Pons (tissue), 1 donor: ENCODE measurements at regions not wholly inside any gene's neighbourhood (a gene's known extent, or its start where the extent isn't known, plus 50 kb on each side); places are given as distances from the start of the nearest gene placed in this dataset.

Source experiments
- DNase-seq: peaks from one replicate; pipeline ENCODE4 v3.0.0-alpha.2; 2016; ENCODE audit warnings: low spot score

DNA sequence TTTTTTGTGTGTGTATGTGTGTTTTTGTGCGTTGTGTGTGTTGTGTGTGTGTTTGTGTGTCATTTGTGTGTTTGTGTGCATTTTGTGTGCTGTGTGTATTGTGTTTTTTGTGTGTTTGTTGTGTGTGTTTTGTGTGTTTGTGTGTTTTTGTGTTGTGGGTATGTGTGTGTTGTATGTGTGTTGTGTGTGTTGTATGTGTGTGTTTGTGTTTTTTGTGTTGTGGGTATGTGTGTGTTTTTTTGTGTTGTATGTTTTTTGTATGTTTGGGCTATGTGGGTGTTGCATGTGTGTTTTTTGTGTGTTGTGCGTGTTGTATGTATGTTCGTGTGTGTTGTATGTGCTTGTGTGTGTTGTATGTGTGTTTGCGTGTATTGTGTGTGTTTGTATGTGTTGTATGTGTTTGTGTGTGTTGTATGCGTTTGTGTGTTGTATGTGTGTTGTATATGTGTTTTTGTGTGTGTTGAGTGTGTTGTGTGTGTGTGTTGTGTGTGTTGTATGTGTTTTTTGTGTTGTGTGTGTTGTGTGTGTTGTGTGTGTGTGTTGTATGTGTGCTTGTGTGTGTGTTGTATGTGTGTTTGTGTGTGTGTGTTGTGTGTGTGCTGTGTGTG is 275.3 kb downstream of the HRH4 start:
- DNase-seq, result no peak

GRCh38 chr18:24736662-24737330 is 276.4 kb downstream of the HRH4 start:
- DNase-seq, result no peak

- no peak for DNase-seq
Observed at GRCh38 chr18:24740829-24741228, 280.4 kb downstream of the HRH4 start.

GRCh38 chr18:24741321-24741720 is 280.9 kb downstream of the HRH4 start:
- DNase-seq, result no peak

DNA sequence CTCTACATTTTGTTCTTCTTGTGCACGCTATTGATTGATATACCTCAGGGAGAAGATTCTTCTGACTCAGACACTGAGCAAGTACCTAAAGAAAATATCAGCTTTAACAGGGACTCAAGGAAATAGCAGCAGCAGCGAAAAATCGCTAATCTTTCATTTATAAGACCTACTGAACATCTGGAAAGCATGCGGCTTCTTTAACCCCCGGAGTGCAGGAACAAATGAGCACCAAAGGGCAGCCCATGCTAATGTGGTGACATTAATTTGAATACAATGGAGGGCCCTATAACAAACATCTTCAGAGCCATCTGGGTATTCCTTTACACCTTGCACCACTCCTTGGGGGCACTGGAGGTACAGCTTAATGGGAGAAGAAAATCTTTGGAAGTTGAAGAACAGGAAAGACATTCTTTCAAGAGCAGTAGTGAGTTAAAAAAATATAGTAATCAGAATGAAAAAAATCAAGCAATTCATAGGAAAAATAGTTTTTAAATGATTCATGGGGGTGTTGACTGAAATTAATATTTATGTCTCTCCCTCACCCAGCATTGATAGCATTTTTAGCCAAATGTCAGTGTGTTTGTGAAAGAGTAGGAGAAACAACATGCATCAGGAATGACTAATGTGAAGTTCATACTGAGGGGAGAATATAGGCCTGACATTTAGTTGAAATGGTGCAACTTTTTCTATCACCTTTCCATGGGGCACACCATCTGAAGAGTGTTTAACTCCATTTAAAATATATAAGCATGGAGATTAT is 281.7 kb downstream of the HRH4 start:
- DNase-seq, result no peak

DNA sequence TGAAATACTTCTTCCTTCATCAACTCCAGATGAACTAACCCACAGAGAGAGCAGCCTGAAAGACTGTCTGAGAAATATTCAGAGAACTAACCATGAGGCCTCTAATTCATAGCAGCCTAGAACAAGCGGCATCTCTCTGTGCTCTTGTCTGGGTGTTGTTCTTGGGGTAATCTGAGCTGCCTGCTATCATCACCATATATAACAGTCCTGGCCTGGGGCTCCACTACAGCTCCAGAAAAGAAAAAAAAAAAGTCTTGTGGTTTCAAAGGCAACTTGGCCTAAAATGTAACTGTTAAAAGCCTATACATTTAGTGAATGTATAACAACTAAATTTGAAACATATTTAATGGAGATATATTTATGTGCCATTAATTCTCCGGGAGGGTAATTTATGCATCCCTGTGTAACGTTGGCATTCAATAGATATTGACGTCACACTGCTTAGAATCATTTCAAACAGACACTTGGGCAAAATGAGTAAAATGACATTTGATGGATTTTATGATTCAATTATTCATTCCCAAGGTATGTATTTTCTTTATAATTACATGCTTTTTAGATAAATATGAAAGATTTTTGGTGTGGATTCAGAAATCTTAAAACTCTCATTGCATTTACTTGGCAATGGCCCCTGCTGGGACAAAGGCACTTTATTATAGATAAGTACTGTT is 294.3 kb downstream of the HRH4 start:
- DNase-seq, result no peak

GRCh38 chr18:24756385-24756784 is 295.9 kb downstream of the HRH4 start:
- DNase-seq, result no peak

GRCh38 chr18:24757134-24757533 is 296.7 kb downstream of the HRH4 start:
- no peak for DNase-seq

DNA sequence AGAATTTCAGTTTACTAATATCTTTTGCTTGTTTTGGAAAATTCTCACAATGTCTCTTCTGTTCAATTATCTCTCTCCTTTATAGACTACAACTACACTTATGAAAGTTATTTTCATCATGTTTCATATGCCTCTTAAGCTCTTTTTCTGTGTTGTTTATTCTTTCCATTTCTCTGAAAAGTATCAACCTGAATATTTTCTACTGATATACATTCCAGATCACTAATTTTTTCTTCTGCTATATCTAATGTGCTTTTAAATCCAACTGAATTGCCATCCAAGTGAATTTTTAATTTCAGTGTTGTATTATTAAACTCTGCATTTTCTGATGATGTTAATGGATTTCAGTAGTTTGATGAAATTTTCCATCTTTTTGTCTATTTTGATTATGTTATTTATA is 301.3 kb downstream of the HRH4 start:
- DNase-seq, result no peak

- DNase-seq, result no peak
Observed at GRCh38 chr18:24762511-24762910, 302.1 kb downstream of the HRH4 start.

DNA sequence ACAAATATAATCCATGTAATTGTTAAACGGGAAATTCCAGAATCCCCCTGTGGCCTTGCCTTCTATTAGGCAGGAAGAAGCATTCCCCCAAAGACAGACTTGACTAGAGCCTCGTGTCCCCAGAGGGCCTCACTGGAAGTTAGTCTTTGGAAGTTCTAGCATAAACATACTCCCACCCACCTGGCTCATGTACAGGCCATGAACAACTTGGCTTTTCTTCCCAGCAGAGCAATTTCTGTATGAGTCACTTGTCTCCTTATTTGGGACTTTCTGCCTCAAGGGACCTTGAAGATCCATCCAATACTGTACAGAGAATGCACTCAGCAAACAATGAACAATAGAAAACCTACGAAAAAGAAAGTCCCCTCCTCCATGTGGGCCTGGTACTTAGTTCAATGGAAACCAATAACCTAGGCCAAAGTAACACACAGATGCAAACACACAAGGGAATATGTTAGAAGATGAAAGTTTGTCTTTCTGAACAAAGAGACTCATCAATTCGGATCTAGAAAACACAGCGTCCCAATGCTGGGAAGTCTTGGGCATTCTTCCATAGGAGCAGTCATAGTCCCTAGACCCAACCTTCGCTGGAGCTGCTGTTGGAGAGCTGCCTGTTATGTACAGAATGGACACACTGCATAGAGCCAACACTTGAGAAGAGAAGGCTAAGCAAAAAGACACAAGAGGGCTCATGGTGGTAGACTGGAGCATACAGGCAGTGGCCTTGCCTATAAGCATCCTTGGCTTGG is 303.5 kb downstream of the HRH4 start:
- peak; percentile 9 for DNase-seq

DNA sequence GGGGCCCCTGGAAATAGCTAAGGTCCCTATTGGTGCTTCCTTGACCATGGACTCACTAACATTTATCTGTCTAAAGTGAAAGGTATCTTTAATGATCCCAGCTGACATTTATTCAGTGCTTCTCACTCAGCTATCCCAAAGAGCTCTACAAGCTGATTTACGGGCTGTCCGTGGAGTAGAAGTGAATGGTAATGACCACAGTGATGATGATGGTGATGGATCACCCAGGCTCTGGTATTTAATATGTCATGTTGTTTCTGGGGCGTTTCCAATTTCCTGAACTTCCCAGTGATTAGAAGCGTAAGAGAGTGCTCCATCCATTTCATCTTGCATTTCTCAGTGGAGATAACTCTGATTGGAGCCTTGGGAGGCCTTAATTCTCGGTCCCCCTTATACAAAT is 304.3 kb downstream of the HRH4 start:
- no peak for DNase-seq

GRCh38 chr18:24766376-24766775 is 305.9 kb downstream of the HRH4 start:
- no peak for DNase-seq

DNA sequence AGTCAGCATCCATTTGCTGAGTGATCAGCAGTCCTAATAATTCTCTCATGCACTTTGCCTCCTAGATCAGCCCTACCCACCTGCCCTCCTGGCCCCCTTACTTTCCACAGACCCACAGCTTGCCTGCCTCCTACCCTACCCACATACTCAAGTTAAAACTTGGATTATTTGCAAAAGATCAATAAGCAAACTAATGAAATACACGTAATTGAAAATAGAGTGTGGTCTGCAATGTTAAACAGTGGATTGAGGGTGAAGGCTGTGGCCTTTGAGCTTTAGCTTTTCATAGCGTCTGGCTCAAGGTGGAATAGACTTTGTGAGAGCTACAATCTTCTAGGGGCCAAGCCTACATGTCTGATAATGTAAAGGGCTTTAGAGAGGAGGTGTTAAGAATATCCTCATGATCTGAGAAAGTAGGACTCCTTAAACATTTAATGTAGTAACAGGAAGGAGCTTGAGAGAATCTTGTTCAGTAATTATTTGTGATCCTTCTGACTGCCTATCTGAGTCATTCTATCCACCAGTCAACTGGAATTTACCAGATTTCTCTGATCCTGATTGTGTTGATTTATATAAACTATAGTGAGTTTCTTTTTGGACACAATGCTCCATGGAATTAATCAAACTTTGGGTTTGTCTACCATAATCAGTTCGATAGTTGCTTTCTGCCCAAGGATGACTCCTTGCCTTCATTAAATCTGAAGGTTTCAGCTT is 310.0 kb downstream of the HRH4 start:
- DNase-seq, result no peak

GRCh38 chr18:24771300-24771699 is 310.9 kb downstream of the HRH4 start:
- DNase-seq, result no peak

DNA sequence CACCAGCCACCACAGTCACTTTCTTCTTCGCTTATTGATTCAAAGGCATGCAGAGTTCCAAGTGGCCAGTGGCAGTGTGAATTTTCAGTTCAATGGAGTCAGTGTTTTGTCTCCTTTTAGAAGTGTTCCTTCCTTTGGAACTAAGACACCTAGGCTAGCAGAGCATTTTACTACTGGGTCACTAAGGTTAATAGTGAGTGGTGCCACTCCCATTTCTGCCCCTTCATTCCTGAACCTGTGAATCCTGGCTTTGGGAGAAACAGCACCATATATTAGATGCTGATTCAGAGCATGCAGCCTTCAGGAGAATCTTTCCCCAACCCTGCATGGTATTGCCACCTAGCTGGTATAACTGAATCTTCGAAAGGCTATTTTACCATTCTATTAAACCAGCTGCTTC is 312.7 kb downstream of the HRH4 start:
- no peak for DNase-seq

GRCh38 chr18:24776019-24776418 is 315.6 kb downstream of the HRH4 start:
- no peak for DNase-seq

- DNase-seq, result no peak
Observed at GRCh38 chr18:24778810-24779418, 318.5 kb downstream of the HRH4 start.

GRCh38 chr18:24782566-24782965 is 322.1 kb downstream of the HRH4 start:
- no peak for DNase-seq

DNA sequence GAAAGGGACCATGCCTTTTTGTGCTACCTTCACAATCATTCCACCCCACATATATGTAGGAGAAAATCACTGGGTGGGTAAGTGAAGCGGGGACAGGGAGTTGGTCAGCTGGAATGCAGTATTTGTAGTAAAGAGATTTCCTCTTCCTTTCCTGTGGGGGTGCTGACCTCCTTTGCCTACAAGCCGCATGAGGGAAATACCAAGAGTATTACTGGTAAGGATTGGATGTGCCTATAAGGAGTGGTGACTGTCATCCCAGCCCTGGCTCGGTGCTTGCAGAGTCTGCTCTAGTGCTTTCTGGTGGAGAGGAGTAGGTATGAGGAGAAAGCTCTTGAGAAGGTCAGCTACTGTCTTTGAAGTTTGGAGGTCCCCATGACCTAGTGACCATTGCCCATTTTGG is 324.6 kb downstream of the HRH4 start:
- DNase-seq, result no peak

GRCh38 chr18:24786027-24786426 is 325.6 kb downstream of the HRH4 start:
- DNase-seq, result peak; percentile 21
